Peyer's patch (tissue), 4 donors: ENCODE measurements at regions not wholly inside any gene's neighbourhood (a gene's known extent, or its start where the extent isn't known, plus 50 kb on each side); places are given as distances from the start of the nearest gene placed in this dataset.

Experiments used
- DNase-seq, 3 donors: peaks; one replicate each; pipeline ENCODE4 v3.0.0-alpha.2; 2017 to 2019
- H3K27ac ChIP-seq, 4 donors: fragments of 200-600 bp; sonication (generic); one replicate each; pipeline ENCODE4 v1.5.1; 2016 to 2019
- H3K27me3 ChIP-seq, 2 donors: fragments of 200-600 bp; sonication (generic); one replicate each; pipeline ENCODE4 v1.5.1; 2019
- H3K36me3 ChIP-seq, 3 donors: fragments of 200-600 bp; sonication (generic); one replicate each; pipeline ENCODE4 v1.5.1; 2016 to 2019
- H3K4me1 ChIP-seq, 4 donors: fragments of 200-600 bp; sonication (generic); one replicate each; pipeline ENCODE4 v1.5.1; 2016 to 2019
- H3K4me3 ChIP-seq, 4 donors: fragments of 200-600 bp; sonication (generic); 1 replicate in 3 of 4; 2 replicates in 1 of 4; pipeline ENCODE4 v1.5.1; 2016 to 2019; ENCODE audit warnings: mild to moderate bottlenecking in 1 of 4
- H3K9me3 ChIP-seq, 4 donors: fragments of 200-600 bp; sonication (generic); one replicate each; pipeline ENCODE4 v1.5.1; 2016 to 2019; ENCODE audit warnings: mild to moderate bottlenecking in 1 of 4
- CTCF ChIP-seq, 6 experiments: fragments of 450-650 bp in 4 of 6; fragments of 200-600 bp in 2 of 6; sonication (generic) in 1 of 6; IDR thresholded peaks; one replicate each; pipeline ENCODE4 v1.5.1; 2017 to 2019; ENCODE audit warnings: antibody characterized with exemption in 6 of 6, mild to moderate bottlenecking in 3 of 6, moderate library complexity in 1 of 6
- POLR2A ChIP-seq, 2 donors: fragments of 450-650 bp; IDR thresholded peaks; one replicate each; pipeline ENCODE4 v1.5.1; 2017; ENCODE audit warnings: antibody characterized with exemption in 2 of 2, mild to moderate bottlenecking in 2 of 2, moderate library complexity in 2 of 2

GRCh38 chr2:8486141-8486540 lies 195.7 kb upstream of the ID2 start:
- Histone ChIP-seq H3K4me1 (peaks cover 0 to 12% (median 0%) of the 10 kb centered on the region in 4 donors), H3K4me3 (no peak overlapping the region), H3K27ac (peak overlapping the region in 1 of 4 donors; percentile 3), H3K36me3 (no peaks in the 10 kb centered on the region), H3K27me3 (no peaks in the 10 kb centered on the region), H3K9me3 (no peaks in the 10 kb centered on the region)
- TF ChIP-seq POLR2A (IDR thresholded peaks at IDR 0.05), result no peak
- TF ChIP-seq CTCF (IDR thresholded peaks at IDR 0.05), result no peak
- DNase-seq, result no peak

- peak overlapping the region in 3 of 4 donors; percentile 43 to 51 (median 44) for H3K27ac ChIP-seq
- H3K9me3 ChIP-seq, result no peaks in the 10 kb centered on the region
- peak overlapping the region in 3 of 4 donors; percentile 14 to 21 (median 15) for H3K4me3 ChIP-seq
- peaks cover 0 to 12% (median 0%) of the 10 kb centered on the region in 4 donors for H3K4me1 ChIP-seq
- H3K36me3 ChIP-seq, result no peaks in the 10 kb centered on the region
- peak in 1 of 3 donors; percentile 47 for DNase-seq
- H3K27me3 ChIP-seq, result no peaks in the 10 kb centered on the region
- TF ChIP-seq POLR2A (IDR thresholded peaks at IDR 0.05) (no peak), CTCF (IDR thresholded peaks at IDR 0.05) (no peak)
These were observed 194.4 kb upstream of the ID2 start for GRCh38 chr2:8487461-8487932.

GRCh38 chr2:8488001-8488738 lies 193.7 kb upstream of the ID2 start:
- no peak for TF ChIP-seq CTCF (IDR thresholded peaks at IDR 0.05)
- Histone ChIP-seq H3K36me3 (no peaks in the 10 kb centered on the region), H3K9me3 (no peaks in the 10 kb centered on the region), H3K4me1 (peaks cover 0 to 12% (median 0%) of the 10 kb centered on the region in 4 donors), H3K27me3 (no peaks in the 10 kb centered on the region), H3K4me3 (peak overlapping the region; percentile 6 to 21 (median 14)), H3K27ac (peak overlapping the region in 3 of 4 donors; percentile 43 to 51 (median 44))
- DNase-seq, result peak in 2 of 3 donors; percentile 30 to 51

- Histone ChIP-seq H3K4me3 (no peak overlapping the region), H3K4me1 (peaks cover 0 to 12% (median 4%) of the 10 kb centered on the region in 4 donors), H3K27me3 (no peaks in the 10 kb centered on the region), H3K9me3 (no peaks in the 10 kb centered on the region), H3K36me3 (no peaks in the 10 kb centered on the region), H3K27ac (peak overlapping the region in 2 of 4 donors; percentile 43 to 51)
- TF ChIP-seq CTCF (IDR thresholded peaks at IDR 0.05) (no peak), POLR2A (IDR thresholded peaks at IDR 0.05) (no peak)
- DNase-seq, result peak in 1 of 3 donors; percentile 40
These were observed 192.6 kb upstream of the ID2 start for GRCh38 chr2:8489221-8489620.

- H3K27ac ChIP-seq, result peak overlapping the region in 1 of 4 donors; percentile 51
- no peak overlapping the region for H3K4me3 ChIP-seq
- TF ChIP-seq POLR2A (IDR thresholded peaks at IDR 0.05) (no peak), CTCF (IDR thresholded peaks at IDR 0.05) (no peak)
- H3K27me3 ChIP-seq, result no peaks in the 10 kb centered on the region
- no peaks in the 10 kb centered on the region for H3K36me3 ChIP-seq
- peak in 1 of 3 donors; percentile 28 for DNase-seq
- H3K4me1 ChIP-seq, result peaks cover 0 to 13% (median 6%) of the 10 kb centered on the region in 4 donors
- no peaks in the 10 kb centered on the region for H3K9me3 ChIP-seq
These were observed 192.1 kb upstream of the ID2 start for GRCh38 chr2:8489751-8490150.
